AG04449 (cell line): ENCODE measurements at regions not wholly inside any gene's neighbourhood (a gene's known extent, or its start where the extent isn't known, plus 50 kb on each side); places are given as distances from the start of the nearest gene placed in this dataset.
A peak's percentile ranks its signal among the peaks of the same experiment; 100 is the strongest.
"Not testable (repeated sequence)": the region's sequence is repeated elsewhere in the genome, so short reads cannot be mapped to it uniquely, and the experiment has no call there.

Source experiments
- CTCF ChIA-PET: fragments of 350-600 bp; formaldehyde crosslinking; extraction: SDS; loops from one replicate; lab custom pipeline; 2021; ENCODE audit warnings: antibody characterized with exemption; lab: Yijun Ruan, JAX
- POLR2A ChIA-PET: fragments of 400-600, 350-600 bp; formaldehyde crosslinking; extraction: SDS; loops from one replicate; lab custom pipeline; 2020; ENCODE audit warnings: antibody characterized with exemption, inconsistent platforms; lab: Yijun Ruan, JAX
- DNase-seq: peaks from one replicate; pipeline ENCODE4 v3.0.0-alpha.2; 2010; ENCODE audit warnings: low read depth, low spot score
- H3K4me3 ChIP-seq: 2 replicates; pipeline ENCODE4 v1.5.1; 2011; ENCODE audit warnings: low read depth, mild to moderate bottlenecking, control low read depth, low read length
- CTCF ChIP-seq: IDR thresholded peaks from one replicate; pipeline ENCODE4 v1.5.1; 2011; ENCODE audit warnings: mild to moderate bottlenecking, moderate library complexity, low read length, control low read depth, inconsistent platforms; ENCODE audit not compliant: insufficient read depth; ENCODE audit errors: missing control alignments

GRCh38 chr7:29667096-29667669, 103.5 kb downstream of the PRR15 start:
- POLR2A ChIA-PET, DNase-seq, H3K4me3 ChIP-seq, CTCF ChIA-PET: not testable (repeated sequence)

DNA sequence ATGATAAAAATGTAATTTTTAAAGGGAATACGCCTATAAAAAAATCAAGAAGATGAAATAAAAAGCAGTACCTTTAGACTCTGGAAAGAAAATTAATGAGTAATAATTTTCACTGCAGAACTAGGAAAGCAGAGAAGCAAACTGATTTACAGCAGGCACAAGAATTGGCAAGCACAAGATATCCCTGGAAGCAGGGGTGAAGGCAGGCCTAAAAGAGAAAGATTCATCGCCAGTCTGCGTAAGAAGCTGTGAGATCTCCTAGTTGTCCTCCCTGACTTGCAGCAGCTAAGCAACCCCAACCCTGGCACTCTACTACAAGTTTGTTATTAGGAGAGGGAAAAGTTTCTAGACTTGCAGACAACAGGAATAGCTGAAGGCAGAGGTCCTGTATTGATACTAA, 107.7 kb downstream of the PRR15 start:
- POLR2A ChIA-PET, H3K4me3 ChIP-seq, DNase-seq, CTCF ChIA-PET: not testable (repeated sequence)

- DNase-seq, POLR2A ChIA-PET, H3K4me3 ChIP-seq, CTCF ChIA-PET: not testable (repeated sequence)
These were observed 110.0 kb downstream of the PRR15 start for GRCh38 chr7:29673635-29674034.

- H3K4me3 ChIP-seq, CTCF ChIA-PET, DNase-seq, POLR2A ChIA-PET: not testable (repeated sequence)
These were observed 111.0 kb downstream of the PRR15 start for GRCh38 chr7:29674626-29675025.

GRCh38 chr7:29677254-29677653, 113.6 kb downstream of the PRR15 start:
- H3K4me3 ChIP-seq, DNase-seq, CTCF ChIA-PET, POLR2A ChIA-PET: not testable (repeated sequence)

DNA sequence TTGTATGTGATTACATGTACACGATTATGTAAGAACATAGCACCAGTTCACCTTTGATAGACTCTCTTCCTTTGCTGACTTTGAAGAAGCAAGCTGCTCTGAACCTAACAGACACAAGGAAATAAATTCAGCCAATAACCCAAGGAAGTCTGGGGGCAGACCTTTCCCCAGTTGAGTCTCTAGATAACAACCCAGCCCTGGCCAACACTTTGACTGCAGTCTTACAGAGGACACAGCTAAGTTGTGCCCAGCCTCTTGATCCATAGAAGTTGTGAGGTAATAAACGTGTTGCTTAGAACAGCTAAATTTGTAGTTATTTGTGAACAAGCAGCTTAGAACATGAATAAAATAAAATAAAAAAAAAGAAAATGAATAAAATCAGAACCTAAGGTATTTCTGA, 116.3 kb downstream of the PRR15 start:
- DNase-seq, CTCF ChIA-PET, H3K4me3 ChIP-seq, POLR2A ChIA-PET: not testable (repeated sequence)

GRCh38 chr7:29680601-29681000, 117.0 kb downstream of the PRR15 start:
- DNase-seq, H3K4me3 ChIP-seq, CTCF ChIA-PET, POLR2A ChIA-PET: not testable (repeated sequence)

DNA sequence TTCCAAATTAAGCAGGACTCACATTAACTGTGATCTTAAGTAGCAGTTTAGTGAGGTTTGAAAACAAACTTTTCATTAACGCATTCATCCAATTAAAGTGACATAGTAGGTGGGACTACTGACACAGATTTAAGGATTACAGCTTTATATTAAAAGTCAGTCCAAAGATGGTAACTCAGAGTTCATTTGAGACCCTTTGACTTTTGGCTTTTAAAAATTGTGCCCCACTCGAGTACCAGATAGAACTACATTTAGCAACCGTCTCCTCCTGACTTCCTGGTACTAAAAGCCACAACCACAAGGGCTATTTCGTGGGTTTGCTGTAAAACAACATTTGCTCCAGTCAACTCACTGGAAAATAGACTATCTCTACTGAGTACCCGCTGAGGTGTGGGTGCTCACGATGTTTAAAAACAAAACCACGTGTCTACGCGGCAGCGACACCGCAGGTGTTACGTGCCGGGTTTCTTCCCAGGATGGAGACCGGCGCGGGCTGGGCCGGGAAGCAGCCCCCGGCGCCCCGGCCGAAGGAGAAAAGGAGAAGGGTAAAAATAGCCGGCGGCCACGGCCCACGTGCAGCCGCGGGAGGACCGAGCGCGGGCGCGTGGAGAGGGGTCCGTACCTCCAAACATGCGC, 120.6 kb downstream of the PRR15 start:
- POLR2A ChIA-PET, DNase-seq, CTCF ChIA-PET: not testable (repeated sequence)
- peak overlapping the region; percentile 69 for H3K4me3 ChIP-seq

DNA sequence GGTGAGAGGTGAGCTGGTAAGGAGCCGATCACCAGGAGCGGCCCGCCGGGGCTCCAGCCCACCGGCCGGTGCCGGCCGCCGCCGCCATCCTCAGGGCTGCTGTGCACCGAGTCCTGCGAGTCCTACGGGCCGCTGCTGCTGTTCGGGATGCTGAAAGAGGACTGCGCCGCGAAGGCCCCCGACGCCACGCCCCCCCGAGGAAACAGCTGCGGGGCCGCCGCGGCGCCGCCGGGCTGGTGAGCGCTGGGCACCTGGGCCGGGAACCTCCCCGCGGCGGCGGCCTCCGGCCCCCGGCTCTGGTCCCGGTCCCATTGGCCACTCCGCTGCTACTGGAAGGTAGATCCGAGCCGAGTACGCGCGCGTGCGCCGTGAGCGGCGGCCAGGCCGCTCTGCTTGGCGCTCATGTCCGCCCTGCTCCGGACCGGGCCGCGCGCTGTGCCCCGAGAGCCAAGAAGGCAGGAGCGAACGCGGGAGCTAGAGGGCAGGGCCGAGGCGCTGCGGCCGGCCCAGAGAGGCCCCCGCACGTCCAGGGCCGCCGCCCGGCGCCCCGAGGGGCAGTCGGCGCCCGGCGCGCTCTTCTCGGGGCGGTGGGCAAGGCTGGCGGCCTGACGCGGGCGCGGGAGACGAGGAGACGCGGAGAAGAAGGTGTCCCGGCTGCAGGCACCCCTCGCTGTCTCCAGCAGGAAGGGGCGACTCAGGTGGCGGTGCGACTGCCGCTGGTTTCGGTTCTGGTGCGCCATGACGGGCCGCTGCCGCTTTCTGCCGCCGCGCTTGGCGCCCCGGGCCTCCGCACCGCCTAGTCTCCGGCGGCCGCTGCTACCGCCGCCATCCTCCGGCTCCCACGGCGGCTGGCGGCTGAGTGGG, 121.3 kb upstream of the WIPF3 start:
- peak overlapping the region; percentile 69 for H3K4me3 ChIP-seq
- no peak for TF ChIP-seq CTCF
- ChIA-PET POLR2A (no interaction called here), CTCF (no interaction called here)
- no peak for DNase-seq

DNA sequence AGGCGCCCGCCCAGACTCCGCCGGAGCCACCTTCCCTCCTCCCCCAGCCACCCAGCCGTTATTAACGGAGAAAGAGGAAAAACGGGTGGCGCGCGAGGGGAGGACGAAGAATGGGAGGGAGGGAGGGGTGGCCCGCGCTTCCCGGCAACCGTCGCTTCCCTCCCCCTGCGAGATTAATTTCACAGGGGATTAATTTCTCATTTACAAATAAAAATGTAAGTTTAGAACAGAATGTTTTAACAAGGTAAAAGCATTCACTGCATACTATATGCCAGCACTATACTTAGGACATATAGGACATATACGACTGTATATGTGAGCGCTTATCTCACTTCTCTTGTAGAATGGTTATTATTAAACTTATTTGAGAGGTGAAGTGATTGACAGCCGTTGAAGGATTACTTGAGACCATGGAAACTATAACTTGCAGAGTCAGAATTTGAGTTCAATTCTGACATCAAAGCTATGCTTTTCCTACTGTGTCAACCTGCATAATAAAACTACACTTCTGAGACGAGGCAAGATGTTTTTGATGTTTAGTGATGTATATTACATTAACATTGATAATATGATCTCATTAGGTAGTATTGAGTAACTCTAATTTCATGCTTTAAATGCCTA, 120.5 kb upstream of the WIPF3 start:
- peak overlapping the region; percentile 69 for H3K4me3 ChIP-seq
- POLR2A ChIA-PET, DNase-seq, CTCF ChIA-PET: not testable (repeated sequence)

DNA sequence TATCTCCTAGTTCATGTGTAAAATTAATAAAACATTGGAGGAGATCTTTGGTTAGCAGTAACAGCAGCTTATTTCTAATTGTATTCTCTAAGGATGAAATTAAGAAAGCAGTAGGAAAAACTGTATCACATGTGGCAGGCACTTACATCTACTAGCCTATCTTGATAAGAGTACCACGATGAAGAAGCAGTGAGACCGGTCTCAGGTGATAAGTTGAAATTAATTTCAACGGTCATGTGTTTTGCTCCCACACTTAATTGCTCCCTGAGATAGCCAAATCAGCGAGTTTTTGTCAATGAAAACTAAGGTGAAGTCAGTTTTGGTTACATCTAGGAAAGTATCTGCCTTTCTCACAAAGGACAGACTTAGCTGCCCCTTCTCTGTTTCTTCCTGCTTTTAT, 115.8 kb upstream of the WIPF3 start:
- DNase-seq, CTCF ChIA-PET, H3K4me3 ChIP-seq, POLR2A ChIA-PET: not testable (repeated sequence)

GRCh38 chr7:29696402-29696801, 109.9 kb upstream of the WIPF3 start:
- H3K4me3 ChIP-seq, CTCF ChIA-PET, POLR2A ChIA-PET, DNase-seq: not testable (repeated sequence)

- DNase-seq, POLR2A ChIA-PET, CTCF ChIA-PET, H3K4me3 ChIP-seq: not testable (repeated sequence)
These were observed 106.6 kb upstream of the WIPF3 start for GRCh38 chr7:29699723-29700122.

DNA sequence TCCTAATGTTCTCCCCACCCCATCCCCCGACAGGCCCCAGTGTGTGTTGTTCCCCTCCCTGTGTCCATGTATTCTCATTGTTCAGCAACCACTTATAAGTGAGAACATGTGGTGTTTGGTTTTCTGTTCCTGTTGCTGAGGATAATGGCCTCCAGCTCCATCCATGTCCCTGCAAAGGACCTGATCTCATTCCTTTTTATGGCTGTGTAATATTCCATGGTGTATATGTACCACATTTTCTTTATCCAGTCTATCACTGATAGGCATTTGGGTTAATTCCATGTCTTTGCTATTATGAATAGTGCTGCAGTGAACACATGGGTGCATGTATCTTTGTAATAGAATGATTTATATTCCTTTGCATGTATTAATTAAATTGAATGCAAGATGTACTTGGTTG, 104.8 kb upstream of the WIPF3 start:
- POLR2A ChIA-PET, H3K4me3 ChIP-seq, CTCF ChIA-PET, DNase-seq: not testable (repeated sequence)

DNA sequence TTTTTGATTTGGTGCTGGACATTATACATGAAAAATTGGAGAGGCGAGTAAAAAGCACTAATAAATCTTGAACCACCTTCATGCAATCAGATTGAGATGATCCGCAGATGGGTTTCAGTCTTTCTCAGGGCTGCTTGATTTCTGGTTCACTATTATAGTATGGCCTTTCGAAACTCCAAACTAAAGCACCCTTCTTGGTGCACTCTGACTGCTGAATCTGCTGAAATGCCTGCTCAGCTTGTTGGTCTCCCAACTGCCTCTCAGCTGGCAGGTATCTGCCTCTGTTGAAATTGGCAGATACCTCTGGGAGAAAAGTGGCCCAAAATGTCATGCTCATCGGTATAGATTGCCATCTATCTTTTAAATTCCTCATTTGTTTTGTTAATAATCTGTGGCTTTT, 102.5 kb upstream of the WIPF3 start:
- H3K4me3 ChIP-seq, POLR2A ChIA-PET, CTCF ChIA-PET, DNase-seq: not testable (repeated sequence)
